SKM-1 (cell line): ENCODE measurements at regions not wholly inside any gene's neighbourhood (a gene's known extent, or its start where the extent isn't known, plus 50 kb on each side); places are given as distances from the start of the nearest gene placed in this dataset.

Experiments used
- DNase-seq: peaks from one replicate; lab custom pipeline; 2025; ENCODE audit not compliant: unreplicated experiment; lab: John Stamatoyannopoulos, UW

DNA sequence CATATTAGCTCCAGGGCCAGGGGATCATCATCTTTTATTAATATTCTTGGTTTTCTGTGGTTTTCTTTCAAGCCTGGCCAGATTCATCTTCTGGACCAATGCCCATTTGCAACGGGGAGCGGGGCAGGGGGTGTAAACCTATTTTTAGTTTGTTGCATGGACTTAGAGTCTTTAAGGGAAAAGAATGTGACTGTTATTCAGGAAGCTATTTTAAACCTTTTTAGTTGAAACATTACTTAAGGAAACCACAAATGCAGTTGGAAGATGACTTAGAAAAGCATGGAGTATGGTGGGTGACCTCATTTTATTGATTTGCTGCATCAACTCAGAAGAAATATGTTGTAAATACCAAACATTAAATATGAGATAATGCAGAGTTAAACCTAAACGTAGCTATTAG, 368.4 kb upstream of the E2F7 start:
- DNase-seq = no peak

DNA sequence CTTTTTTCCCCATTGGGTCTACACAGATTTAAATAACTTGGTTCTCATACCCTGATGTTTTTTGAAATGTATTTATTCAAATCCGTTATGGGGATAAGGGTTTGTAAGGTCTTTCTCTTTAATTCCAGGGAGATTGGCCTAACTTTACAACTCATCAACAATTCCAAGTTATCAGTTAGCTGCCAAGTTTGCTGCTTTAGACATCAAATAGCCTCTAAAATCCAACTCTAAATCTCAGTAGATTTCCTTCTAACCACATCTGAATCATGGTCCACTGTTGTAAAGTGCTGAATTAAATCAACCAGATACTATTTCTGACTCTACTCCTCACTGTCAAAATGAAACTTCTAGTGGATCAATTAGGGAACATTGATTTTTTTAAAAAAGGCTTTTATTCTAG, 364.1 kb upstream of the E2F7 start:
- no peak for DNase-seq

DNA sequence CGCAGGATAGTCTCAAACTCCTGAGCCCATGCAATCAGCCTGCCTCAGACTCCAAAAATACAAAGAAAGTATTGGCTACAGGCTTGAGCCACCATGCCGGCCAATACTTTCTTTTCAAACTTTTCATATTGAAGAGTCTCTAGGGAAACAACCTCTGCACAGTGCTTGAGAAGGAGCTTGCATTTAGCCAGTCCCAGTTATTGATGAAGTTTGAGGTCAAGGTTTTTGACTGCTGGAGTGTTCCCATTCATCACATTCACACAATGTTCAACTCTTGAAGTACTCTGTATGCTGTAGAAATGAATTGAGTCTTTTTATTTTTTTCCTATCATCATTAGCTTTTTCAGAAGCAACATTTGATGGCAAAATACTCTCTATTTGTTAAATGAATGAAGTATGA, 355.8 kb upstream of the E2F7 start:
- no peak for DNase-seq

DNA sequence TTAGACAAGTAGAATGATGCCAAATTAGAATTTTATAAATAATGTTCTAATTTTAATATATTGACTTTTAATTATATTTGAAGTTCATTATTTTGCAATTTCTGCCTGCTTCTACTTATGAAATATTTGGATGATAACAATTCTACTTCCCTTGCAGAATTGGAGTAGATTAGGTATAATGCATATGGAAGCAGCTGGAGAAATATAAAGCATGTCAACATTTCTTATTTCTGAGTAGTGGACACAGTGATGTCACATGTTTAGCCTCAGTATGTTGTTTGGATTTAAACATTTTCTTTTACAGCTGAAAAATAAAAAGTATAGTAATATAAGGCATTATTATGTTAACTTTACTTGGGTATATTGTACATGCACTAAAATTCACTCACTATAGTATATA, 344.2 kb upstream of the E2F7 start:
- DNase-seq = no peak

DNA sequence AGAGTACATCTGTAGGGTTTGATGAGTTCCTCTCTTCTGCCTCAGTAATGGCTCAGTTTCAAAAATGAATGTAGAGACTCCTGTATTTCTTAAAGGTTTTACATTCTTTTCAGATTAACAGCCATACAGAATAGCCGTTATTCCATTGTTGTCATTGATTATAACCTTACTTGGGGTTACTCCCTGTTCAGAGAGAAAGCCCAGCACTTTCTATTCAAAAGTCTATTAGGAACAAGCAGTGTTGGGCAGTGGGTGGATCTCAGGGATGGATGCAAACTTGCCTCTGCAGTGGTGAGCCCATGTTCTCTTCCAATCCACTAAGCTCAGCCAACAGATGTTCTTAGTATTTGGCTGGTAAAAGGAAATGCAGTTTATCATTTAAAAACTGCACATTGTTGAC, 342.6 kb upstream of the E2F7 start:
- no peak for DNase-seq

DNA sequence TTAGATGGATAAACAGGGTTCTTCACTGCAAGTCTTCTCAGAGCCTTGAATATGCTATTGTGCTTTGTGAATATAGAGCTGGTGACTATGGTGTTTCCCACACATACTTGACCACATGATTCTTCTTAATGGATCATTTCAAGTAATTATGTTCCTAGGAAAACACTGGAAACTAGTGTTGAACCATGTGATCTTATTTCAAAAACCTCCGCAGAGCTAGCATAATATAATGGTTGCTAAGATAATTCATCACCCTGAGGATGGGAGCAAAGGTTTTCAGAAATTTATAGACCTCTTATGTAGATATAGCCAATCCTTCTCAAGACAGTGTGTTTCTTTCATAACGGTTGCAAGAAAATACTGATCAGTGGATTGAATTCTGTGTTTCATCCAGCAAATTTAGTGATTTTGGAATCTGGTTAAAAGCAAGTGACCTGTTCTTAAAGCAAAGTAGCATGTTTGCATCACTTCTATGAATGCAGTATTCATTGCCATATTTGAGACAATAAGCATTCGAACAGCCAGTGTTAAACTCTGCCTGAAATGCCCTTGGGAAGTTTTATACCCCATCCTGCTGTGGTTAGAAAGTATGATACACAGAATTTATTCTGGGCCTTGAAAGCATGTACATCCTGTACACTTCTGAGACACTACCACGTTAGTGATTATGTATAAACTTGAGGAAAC, 341.0 kb upstream of the E2F7 start:
- DNase-seq = no peak

DNA sequence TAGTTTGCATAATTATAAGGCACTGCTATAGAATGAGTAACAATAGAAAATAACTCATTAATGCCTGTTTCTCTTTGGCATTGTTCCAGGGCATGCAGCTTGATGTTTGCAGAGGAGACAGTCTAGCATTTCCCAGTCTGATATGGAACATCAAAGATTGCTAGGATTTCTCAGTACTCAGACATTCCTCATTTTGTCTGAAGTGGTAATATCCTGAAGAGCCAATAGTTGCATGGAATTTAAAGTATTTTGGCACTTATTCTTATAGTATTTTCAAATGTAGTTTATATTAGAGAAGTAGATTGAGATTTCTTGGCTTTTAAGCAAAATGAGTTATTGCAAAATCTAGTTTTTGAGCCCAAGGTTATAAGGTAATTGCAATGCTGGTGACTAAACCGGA, 337.3 kb upstream of the E2F7 start:
- DNase-seq = no peak

DNA sequence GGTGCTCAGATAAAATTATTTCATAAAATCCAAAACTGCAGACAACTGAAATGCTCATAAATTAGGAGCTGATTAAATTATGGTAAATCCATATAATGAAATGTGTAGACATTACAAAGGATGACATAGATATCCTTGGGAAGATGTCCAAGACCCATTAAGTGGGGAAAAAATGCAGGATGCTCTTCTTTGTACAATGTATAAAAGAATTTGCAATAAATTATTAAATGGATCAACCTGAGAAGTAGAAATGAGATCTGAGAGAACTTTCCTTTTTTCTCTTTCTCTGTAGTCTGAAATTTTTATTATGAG, 336.4 kb upstream of the E2F7 start:
- DNase-seq = no peak

DNA sequence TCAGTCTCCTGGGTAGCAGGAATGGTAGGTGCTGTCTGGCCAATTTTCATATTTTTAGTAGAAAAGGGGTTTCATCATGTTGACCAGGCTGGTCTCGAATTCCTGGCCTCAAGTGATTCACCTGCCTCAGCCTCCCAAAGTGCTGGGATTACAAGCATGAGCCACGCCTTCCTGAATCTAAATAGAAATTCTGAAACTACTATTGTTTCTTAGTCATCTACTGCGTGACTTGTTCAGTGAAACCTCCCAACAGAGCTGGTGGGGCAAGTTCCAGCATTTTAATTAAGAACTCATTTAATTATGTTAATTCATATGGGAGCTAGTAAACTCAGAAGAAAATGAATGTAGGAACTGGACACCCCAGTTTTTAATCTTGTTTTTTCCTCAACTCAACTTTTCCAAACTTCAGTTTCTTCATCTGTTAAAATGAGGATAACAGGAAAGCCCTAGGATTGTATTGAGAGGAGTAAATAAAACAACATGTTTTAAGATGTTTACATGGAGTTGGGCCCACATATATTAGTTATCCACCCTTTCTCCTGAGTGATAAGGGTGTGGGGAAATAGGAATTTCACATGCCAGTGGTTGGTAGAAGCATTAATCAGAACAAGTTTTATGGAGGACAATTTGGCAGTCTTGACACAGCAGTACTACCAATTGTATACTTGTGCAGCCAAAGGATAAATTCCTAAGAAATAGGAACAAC, 335.8 kb upstream of the E2F7 start:
- DNase-seq = no peak

DNA sequence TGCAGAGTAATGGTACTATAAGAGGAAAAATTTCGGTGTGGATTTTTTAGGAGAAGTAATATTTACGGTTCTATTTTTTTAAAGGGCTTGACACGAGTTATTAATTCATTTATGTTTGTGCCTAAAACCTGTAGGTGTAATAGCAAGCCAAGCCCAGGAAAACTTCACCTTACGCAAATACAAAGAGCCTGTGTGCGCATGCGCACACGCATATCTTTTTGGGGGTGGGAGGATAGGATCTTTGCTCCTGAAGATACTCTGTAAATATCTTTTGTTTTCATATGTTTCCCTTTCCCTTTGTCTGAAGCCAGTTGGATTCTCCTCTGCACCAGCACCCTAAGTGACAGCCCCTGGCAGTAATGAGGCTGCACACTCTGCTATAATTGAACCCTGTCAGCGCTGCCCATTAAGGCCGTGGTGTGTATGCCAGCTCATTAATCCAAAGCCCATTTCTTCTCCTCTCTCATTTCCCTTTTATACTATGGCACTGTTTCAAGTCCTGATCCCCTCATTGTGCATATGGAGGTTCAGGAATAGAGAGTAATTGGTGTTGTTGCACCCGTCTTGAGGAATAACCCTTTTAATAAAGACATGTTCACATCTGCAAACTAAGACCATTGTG, 327.2 kb upstream of the E2F7 start:
- no peak for DNase-seq

DNA sequence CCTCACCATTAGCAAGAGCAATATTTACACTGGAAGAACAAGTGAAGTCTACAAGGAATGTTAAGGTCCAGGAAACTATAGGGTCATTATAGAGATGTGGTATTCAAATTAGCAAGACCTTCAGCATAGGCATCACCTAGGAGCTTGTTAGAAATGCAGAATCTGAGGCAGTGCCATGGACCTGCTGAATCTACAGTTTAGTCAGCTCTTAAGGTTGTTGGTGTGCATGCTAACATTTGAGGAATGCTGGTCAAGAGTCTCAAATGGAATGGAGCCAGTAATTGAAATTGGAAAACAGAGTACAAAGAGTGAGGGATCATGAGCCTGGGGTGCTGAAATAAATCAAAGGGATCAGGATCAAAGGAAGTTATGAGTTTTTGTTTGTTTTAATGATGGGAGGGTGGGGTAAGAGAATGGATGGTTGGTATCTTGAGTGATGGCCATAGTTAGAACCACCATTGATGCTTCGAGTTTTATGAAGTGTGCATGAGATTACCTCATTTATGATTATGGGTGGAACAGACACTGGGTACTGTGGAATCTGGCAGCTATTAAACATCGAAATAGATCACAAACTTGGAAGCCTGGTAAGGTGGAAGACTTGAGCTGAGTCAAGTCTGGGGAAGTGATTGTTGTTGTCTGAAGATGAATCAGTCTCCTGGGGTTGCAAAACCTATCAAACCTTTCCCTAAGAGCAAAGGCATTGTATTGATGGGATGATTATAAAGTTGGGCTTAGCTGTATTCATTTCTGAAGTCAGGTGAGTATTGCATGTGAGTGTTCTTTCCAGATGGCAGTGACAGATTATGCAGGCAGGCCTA, 323.3 kb upstream of the E2F7 start:
- no peak for DNase-seq

DNA sequence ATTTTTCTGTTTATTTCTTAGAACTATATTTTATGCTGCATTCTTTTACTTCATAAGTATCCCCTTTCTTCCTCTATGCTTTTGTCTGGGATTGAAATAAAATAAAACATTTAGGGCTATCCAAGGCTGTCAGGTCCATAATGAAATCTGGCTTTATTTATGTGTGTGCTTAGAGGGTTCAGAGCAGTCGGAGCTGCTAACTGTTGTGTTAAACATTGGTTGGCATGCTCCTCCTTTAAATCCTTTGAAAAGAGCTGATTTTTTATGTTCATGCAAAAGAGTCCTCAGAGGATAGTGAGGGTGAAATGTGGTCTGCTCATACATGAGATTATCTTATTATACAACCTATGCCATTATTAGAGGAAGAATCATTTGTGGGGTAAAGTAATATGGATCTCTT, 322.3 kb upstream of the E2F7 start:
- no peak for DNase-seq

DNA sequence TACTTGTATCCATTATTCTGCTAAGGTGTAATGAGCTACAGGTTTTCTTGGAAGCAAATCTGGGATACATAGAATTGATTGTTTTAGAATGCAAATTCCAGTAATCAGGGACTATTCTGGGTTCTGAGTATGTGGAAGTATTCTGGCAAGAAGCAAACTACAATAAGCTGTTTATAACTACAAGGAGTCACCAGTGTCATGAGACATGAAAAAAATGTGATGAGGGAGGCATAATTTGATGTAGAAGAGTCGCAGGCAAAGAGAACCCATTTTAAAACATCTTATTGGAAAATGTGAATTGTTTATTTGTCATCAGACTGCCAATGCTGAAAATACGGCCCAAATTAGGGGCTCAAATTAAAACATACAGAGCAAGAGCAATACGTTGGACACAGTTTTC, 321.8 kb upstream of the E2F7 start:
- DNase-seq = no peak

DNA sequence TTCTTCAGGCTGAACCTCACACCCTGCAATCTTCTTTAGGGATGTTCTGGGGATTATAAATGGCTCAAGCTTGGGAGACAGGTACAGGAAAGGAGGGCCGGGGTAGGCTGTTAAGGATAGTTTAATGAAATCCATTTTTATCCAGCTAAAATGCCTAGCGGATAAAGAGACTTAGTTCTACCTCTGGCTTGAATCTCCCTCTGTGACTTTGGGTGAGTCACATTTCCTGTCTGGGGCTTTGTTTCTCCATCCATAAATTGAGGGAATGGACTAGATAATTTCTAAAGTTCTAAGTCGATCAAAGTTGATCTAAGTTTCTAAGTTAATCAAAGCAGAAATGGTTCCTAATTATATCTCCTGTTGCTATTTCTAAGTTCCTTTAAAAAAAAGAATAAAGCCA, 319.6 kb upstream of the E2F7 start:
- DNase-seq = no peak

DNA sequence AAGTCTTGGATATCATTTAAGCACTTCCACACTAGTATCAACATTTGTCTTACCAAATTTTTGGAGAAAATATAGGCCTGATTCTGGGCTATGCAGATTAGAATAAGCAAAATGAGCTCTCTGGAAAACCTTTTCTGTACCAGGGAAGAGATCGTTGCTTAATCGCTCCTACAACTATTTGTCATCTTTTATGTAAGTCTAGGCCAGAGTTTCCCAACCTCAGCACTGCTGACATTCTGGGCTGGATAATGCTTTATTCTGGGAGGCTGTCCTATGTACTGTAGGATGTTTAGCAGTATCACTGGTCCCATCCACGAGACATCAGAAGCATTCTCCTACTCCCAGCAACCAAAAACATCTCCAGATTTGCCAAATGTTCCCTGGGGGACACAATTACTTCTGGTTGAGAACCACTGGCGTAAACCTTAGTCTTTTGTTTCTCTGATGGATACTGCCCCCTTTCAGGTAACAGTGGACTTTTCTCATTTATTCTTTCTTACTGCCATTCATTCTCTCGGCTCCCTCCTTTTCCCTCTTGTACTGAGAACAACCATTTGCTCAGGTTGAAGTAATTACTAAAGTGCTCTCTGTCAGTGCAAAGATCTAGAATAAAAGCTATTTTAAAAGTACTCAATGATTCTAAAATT, 316.9 kb upstream of the E2F7 start:
- DNase-seq = no peak

DNA sequence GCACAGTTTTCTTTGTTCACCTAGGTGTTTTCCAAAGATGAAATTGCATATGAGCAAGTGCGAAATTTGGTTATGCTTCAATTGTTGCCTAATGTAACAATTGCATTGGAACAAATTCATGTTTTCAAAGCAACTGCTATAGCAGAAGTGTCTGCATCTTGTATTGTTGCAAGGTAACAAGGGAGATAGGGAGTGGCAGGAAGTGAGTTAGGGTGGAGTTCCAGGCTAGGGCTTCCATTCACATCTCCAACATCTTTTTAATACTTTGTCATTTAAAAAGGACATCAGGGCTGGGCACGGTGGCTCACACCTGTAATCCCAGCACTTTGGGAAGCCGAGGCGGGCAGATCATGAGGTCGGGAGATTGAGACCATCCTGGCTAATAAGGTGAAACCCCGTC, 312.3 kb upstream of the E2F7 start:
- DNase-seq = no peak

DNA sequence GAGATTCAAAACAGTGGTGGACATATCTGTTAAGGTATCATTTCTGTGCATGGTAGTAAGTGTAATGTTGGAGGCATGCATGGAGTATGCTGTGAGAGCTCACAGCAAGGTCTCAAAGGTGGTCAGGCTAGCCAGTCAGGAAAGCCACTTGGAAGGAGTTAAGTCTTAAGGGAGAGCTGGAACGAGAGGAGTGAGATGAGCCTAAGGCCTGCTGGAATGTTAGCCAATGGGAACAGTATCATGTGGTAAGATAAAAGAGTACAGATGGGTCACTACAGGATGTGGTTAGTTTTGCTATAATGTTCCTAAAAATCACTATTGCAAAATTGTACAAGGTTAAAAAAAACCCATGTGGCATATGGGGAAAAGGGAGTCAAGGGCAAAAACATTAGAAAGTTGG, 311.7 kb upstream of the E2F7 start:
- DNase-seq = no peak

DNA sequence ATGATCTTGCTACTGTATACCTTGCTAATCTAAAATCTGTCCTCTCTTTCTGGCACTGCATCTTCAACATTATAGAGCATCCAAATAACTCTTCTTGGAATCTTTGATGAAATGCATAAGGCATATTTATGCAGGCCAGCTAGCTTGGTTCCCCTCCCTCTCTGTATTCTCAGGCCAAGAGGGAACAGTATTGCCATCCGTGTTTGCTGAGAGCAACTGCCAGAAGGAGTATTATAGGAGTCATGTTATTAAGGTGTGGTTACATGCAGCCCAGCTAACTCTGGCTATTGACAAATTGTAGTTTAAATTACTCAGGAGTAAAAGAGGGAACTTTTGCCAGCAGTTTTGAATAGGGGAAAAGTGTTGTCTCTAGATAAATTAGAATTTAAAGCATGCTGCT, 309.3 kb upstream of the E2F7 start:
- DNase-seq = no peak

DNA sequence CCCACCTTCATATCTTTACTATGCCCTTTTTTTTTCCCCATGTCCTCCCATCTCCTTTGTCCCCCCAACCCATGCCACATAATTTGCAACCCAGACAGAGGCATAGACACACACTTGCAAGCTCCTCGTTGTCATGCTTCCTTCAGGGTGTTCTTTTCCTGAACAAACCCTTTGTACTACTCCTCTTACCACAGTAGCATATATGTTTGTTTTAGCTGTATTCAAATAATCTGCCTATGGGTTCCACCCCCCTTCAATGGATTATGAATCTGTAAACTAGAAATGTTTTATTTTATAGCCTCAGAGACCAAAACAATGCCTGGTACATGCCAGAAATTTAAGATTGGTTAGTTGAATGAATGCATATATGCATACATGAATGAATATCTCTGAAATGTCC, 307.1 kb upstream of the E2F7 start:
- no peak for DNase-seq

DNA sequence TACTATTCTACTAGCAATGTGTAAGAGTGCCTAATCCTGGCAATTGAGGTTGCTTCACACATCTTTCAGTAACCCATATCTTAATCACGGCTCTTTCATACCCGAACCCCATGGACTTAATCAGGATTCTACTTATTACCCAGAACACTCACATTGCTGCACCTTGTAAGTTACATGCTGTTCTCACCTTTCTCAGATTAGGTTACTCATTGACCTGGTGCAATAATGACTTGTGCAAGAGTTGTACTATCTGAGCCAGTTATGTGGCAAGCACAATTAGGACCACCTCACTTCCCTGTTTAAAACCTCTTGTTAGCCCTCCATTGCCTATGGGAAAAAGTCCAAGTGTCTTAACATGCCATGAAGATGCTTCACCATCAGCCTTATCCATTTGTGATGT, 306.7 kb upstream of the E2F7 start:
- no peak for DNase-seq

DNA sequence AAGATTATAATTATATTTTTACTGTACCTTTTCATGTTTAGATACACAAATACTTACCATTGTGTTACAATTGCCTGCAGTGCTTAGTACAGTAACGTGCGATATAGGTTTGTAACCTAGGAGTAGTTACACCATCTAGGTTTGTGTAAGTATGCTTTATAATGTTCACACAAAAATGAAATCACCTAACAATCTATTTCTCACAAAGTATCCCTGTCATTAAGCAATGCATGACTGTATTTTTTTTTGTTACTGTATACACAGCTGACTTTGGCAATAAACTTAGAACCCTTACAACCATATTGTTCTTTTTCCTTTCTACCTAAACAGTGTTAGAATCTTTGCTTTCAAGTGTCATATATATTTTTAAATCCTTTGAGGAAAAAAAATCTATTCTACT, 303.0 kb upstream of the E2F7 start:
- DNase-seq = no peak

DNA sequence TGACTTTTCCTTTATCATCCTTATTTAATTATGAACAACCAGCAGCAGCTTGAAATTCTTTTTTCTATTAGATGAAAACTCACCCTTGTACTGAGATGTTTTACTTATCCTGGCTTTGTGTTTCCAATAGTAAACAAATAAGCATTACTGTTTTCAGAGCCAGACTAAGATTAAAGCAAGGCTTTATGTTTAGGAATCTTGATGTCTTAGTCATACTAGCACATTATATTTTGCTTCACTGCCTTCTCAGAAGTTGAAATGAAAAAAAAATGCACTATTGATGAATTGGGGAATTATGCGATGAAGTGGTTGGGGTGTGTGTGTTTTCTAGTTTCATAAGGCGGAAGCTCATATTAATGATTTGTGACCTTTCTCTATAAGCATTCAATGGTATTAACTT, 301.2 kb upstream of the E2F7 start:
- no peak for DNase-seq
